ENCODE measurements at regions not wholly inside any gene's neighbourhood (a gene's known extent, or its start where the extent isn't known, plus 50 kb on each side); places are given as distances from the start of the nearest gene placed in this dataset.
"Not testable (repeated sequence)": the region's sequence is repeated elsewhere in the genome, so short reads cannot be mapped to it uniquely, and the experiment has no call there.

GRCh38 chr10:21463436-21463835, 62.0 kb downstream of the SKIDA1 start:
- TF ChIP-seq FOXP2 (optimal IDR thresholded peaks at IDR 0.05; ENCODE audit: control extremely low read depth, extremely low read length, insufficient read depth): no peak
- no peak for TF ChIP-seq EZH2 (IDR thresholded peaks at IDR 0.05)
- TF ChIP-seq POLR2AphosphoS5 (IDR thresholded peaks at IDR 0.05; ENCODE audit: borderline replicate concordance, low read depth, low read length): no peak
- Histone ChIP-seq H3K4me3 (no peak overlapping the region), H3K36me3 (ENCODE audit: insufficient read depth, low read length) (no peaks in the 10 kb centered on the region), H3K27ac (no peak overlapping the region), H3K9me3 (ENCODE audit: low read depth, low read length) (no peaks in the 10 kb centered on the region), H3K9ac (ENCODE audit: insufficient read length) (no peak overlapping the region)
- DNase-seq (ENCODE audit: low read depth, low spot score): no peak

- H3K9me3 ChIP-seq (ENCODE audit: low read depth, low read length): no peaks in the 10 kb centered on the region
- no peak overlapping the region for H3K9ac ChIP-seq (ENCODE audit: insufficient read length)
- TF ChIP-seq EZH2 (IDR thresholded peaks at IDR 0.05) (no peak), POLR2AphosphoS5 (IDR thresholded peaks at IDR 0.05; ENCODE audit: borderline replicate concordance, low read depth, low read length) (no peak)
- H3K27ac ChIP-seq: no peak overlapping the region
- no peak overlapping the region for H3K4me3 ChIP-seq
- no peaks in the 10 kb centered on the region for H3K36me3 ChIP-seq (ENCODE audit: insufficient read depth, low read length)
- no peak for DNase-seq (ENCODE audit: low read depth, low spot score)
Observed at GRCh38 chr10:21458126-21458871, 67.2 kb downstream of the SKIDA1 start.

DNA sequence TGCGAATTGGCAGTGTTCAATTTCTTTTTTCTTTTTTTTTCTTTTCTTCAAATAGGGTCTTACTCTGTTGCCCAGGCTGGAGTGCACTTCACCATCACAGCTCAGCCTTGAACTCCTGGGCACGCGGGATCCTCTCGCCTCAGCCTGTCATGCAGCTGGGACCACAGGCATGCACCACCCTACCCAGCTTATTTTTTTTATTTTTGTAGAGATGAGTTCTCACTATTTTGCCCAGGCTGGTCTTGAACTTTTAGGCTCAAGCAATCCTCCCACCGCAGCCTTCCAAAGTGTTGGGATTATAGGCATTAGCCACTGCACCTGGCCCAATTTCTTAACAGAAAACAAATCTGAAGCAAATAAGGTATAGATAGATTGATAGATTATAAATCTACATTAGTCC, 69.3 kb downstream of the SKIDA1 start:
- Histone ChIP-seq H3K9me3 (ENCODE audit: low read depth, low read length) (no peaks in the 10 kb centered on the region), H3K27ac (no peak overlapping the region), H3K36me3 (ENCODE audit: insufficient read depth, low read length) (no peaks in the 10 kb centered on the region), H3K4me3 (no peak overlapping the region), H3K9ac (ENCODE audit: insufficient read length) (no peak overlapping the region)
- TF ChIP-seq POLR2AphosphoS5 (IDR thresholded peaks at IDR 0.05; ENCODE audit: borderline replicate concordance, low read depth, low read length): no peak
- no peak for TF ChIP-seq EZH2 (IDR thresholded peaks at IDR 0.05)
- TF ChIP-seq FOXP2 (optimal IDR thresholded peaks at IDR 0.05; ENCODE audit: control extremely low read depth, extremely low read length, insufficient read depth): no peak
- no peak for DNase-seq (ENCODE audit: low read depth, low spot score)

GRCh38 chr10:21452203-21452602, 73.3 kb downstream of the SKIDA1 start:
- Histone ChIP-seq H3K9ac (ENCODE audit: insufficient read length) (no peak overlapping the region), H3K27ac (no peak overlapping the region), H3K9me3 (ENCODE audit: low read depth, low read length) (no peaks in the 10 kb centered on the region), H3K36me3 (ENCODE audit: insufficient read depth, low read length) (no peaks in the 10 kb centered on the region), H3K4me3 (no peak overlapping the region)
- no peak for DNase-seq (ENCODE audit: low read depth, low spot score)
- TF ChIP-seq EZH2 (IDR thresholded peaks at IDR 0.05) (no peak), POLR2AphosphoS5 (IDR thresholded peaks at IDR 0.05; ENCODE audit: borderline replicate concordance, low read depth, low read length) (no peak)

DNA sequence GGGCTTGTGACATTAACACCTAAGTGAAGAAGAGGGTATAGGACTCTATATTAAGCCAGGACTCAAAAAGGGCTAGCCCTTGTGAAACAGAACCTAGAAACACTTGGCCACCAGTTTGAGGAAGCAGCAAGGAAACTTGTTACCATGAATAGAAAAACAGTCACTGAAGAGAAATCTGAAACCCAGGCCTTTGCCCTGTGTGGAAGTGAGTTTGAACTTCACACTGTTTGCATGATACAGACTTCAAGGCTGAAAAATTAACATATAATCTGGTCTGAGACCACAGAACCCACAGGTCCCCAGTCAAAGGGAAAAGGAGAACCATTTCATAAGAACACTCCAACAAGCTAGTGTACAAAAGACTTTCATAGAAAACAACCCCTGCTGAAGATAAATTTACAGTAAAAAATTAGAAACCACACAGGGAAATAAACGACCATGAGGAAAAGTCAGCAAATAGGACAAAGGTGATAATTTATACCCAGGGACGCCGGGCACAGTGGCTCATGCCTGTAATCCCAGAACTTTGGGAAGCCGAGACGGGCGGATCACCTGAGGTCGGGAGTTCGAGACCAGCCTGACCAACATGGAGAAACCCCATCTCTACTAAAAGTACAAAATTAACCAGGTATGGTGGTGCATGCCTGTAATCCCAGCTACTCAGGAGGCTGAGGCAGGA, 76.1 kb downstream of the SKIDA1 start:
- no peak for TF ChIP-seq EZH2 (IDR thresholded peaks at IDR 0.05)
- no peak for TF ChIP-seq POLR2AphosphoS5 (IDR thresholded peaks at IDR 0.05; ENCODE audit: borderline replicate concordance, low read depth, low read length)
- TF ChIP-seq FOXP2 (optimal IDR thresholded peaks at IDR 0.05; ENCODE audit: control extremely low read depth, extremely low read length, insufficient read depth): no peak
- Histone ChIP-seq H3K27ac (no peak overlapping the region), H3K36me3 (ENCODE audit: insufficient read depth, low read length) (no peaks in the 10 kb centered on the region), H3K4me3 (no peak overlapping the region), H3K9ac (ENCODE audit: insufficient read length) (no peak overlapping the region), H3K9me3 (ENCODE audit: low read depth, low read length) (no peaks in the 10 kb centered on the region)
- no peak for DNase-seq (ENCODE audit: low read depth, low spot score)

- H3K4me3 ChIP-seq: no peak overlapping the region
- H3K27ac ChIP-seq: no peak overlapping the region
- TF ChIP-seq FOXP2 (optimal IDR thresholded peaks at IDR 0.05; ENCODE audit: control extremely low read depth, extremely low read length, insufficient read depth) (no peak), EZH2 (IDR thresholded peaks at IDR 0.05) (no peak), POLR2AphosphoS5 (IDR thresholded peaks at IDR 0.05; ENCODE audit: borderline replicate concordance, low read depth, low read length) (no peak)
- no peaks in the 10 kb centered on the region for H3K9me3 ChIP-seq (ENCODE audit: low read depth, low read length)
- H3K9ac ChIP-seq (ENCODE audit: insufficient read length): no peak overlapping the region
- DNase-seq (ENCODE audit: low read depth, low spot score): no peak
- no peaks in the 10 kb centered on the region for H3K36me3 ChIP-seq (ENCODE audit: insufficient read depth, low read length)
Observed at GRCh38 chr10:21445163-21445562, 80.3 kb downstream of the SKIDA1 start.

GRCh38 chr10:21441625-21442024, 83.9 kb downstream of the SKIDA1 start:
- DNase-seq (ENCODE audit: low read depth, low spot score): no peak
- Histone ChIP-seq H3K4me3 (no peak overlapping the region), H3K27ac (no peak overlapping the region), H3K9ac (ENCODE audit: insufficient read length) (no peak overlapping the region), H3K9me3 (ENCODE audit: low read depth, low read length) (no peaks in the 10 kb centered on the region), H3K36me3 (ENCODE audit: insufficient read depth, low read length) (no peaks in the 10 kb centered on the region)
- TF ChIP-seq EZH2 (IDR thresholded peaks at IDR 0.05): no peak
- TF ChIP-seq POLR2AphosphoS5 (IDR thresholded peaks at IDR 0.05; ENCODE audit: borderline replicate concordance, low read depth, low read length): no peak
- no peak for TF ChIP-seq FOXP2 (optimal IDR thresholded peaks at IDR 0.05; ENCODE audit: control extremely low read depth, extremely low read length, insufficient read depth)

- H3K9me3 ChIP-seq (ENCODE audit: low read depth, low read length); H3K9ac ChIP-seq (ENCODE audit: insufficient read length); H3K27ac ChIP-seq; H3K36me3 ChIP-seq (ENCODE audit: insufficient read depth, low read length); DNase-seq (ENCODE audit: low read depth, low spot score); H3K4me3 ChIP-seq: not testable (repeated sequence)
Observed at GRCh38 chr10:21438914-21439313, 86.6 kb downstream of the SKIDA1 start.

All from SK-N-MC (cell line).